Adrenal gland (tissue), 9 donors: ENCODE measurements at regions not wholly inside any gene's neighbourhood (a gene's known extent, or its start where the extent isn't known, plus 50 kb on each side); places are given as distances from the start of the nearest gene placed in this dataset.

Experiments used
- DNase-seq, 7 donors: peaks; one replicate each; pipeline ENCODE4 v3.0.0-alpha.2; 2019 to 2020
- H3K27ac ChIP-seq, 5 donors: fragments of 200-600 bp; sonication (generic) in 4 of 5; 1 replicate in 3 of 5; 2 replicates in 2 of 5; pipeline versions ENCODE4 v1.5.1 to v1.8.0; 2016 to 2020; ENCODE audit warnings: mild to moderate bottlenecking in 1 of 5
- H3K27me3 ChIP-seq: fragments of 200-600 bp; 2 replicates; pipeline ENCODE4 v1.8.0; 2021
- H3K36me3 ChIP-seq, 2 donors: fragments of 200-600 bp; replicated peaks in 1 of 2; 1 replicate in 1 of 2; 2 replicates in 1 of 2; pipeline versions ENCODE4 v1.5.1 to v1.8.0; 2018 to 2022
- H3K4me1 ChIP-seq, 2 donors: fragments of 200-600 bp; replicated peaks in 1 of 2; 1 replicate in 1 of 2; 2 replicates in 1 of 2; pipeline versions ENCODE4 v1.5.1 to v1.8.0; 2018 to 2021
- H3K4me3 ChIP-seq, 4 donors: fragments of 200-600 bp; sonication (generic) in 3 of 4; one replicate each; pipeline ENCODE4 v1.5.1; 2016 to 2018
- H3K9me3 ChIP-seq, 3 donors: fragments of 200-600 bp; sonication (generic) in 1 of 3; replicated peaks in 1 of 3; 1 replicate in 2 of 3; 2 replicates in 1 of 3; pipeline versions ENCODE4 v1.5.1 to v1.8.0; 2016 to 2021
- CTCF ChIP-seq, 6 experiments: fragments of 450-650 bp in 4 of 6; fragments of 200-600 bp in 2 of 6; sonication (generic) in 1 of 6; IDR thresholded peaks; 1 replicate in 5 of 6; 2 replicates in 1 of 6; pipeline versions ENCODE4 v1.5.1 to v1.8.0; 2016 to 2021; ENCODE audit warnings: antibody characterized with exemption in 6 of 6, mild to moderate bottlenecking in 2 of 6, moderate library complexity in 1 of 6
- POLR2A ChIP-seq, 2 donors: fragments of 450-650 bp; IDR thresholded peaks; one replicate each; pipeline ENCODE4 v1.6.1; 2017; ENCODE audit warnings: antibody characterized with exemption in 2 of 2, mild to moderate bottlenecking in 2 of 2, moderate library complexity in 1 of 2
- WGBS, 4 donors: extraction: QIAGEN DNeasy Blood & Tissue Kit in 2 of 4; methylation state at CpG; one replicate each; pipeline versions ENCODE4 v1.1.5 to v1.1.7; 2013 to 2017; 5-methylcytosine and 5-hydroxymethylcytosine counted together
- intact Hi-C, 2 donors: fragments of 100-400 bp; cut with DNase I; formaldehyde crosslinking; loops; one replicate each; pipeline versions ENCODE4 v1.14.1 to v1.15.0; 2022 to 2023
- donor health status: healthy with polysubstance abuse.
- donor health status: Bipolar disorder and iron deficiency.
- donor health status: DM: yes; HTN: yes; CAD: no.
- donor health status: DM: no; HTN: no; CAD: no.
- donor health status: DM: no; HTN: no; CAD: no.

- no peak for TF ChIP-seq CTCF (IDR thresholded peaks at IDR 0.05)
- TF ChIP-seq POLR2A (IDR thresholded peaks at IDR 0.05): no peak
- Histone ChIP-seq H3K4me3 (no peak overlapping the region), H3K36me3 (no peaks in the 10 kb centered on the region), H3K27ac (no peak overlapping the region), H3K27me3 (no peaks in the 10 kb centered on the region), H3K9me3 (no peaks in the 10 kb centered on the region), H3K4me1 (no peaks in the 10 kb centered on the region)
- DNase-seq: no peak
- 57 to 73% (median 66%) methylated on average over 3 of the region's 3 CpGs for WGBS, 4 donors
- intact Hi-C loops: no loop called here
Measured at GRCh38 chr15:31802761-31803160, 227.6 kb upstream of the CHRNA7 start.

- no peak overlapping the region for H3K4me3 ChIP-seq
- no peaks in the 10 kb centered on the region for H3K4me1 ChIP-seq
- no peaks in the 10 kb centered on the region for H3K9me3 ChIP-seq
- no peaks in the 10 kb centered on the region for H3K27me3 ChIP-seq
- peak in 1 of 7 donors; percentile 45 for DNase-seq
- TF ChIP-seq POLR2A (IDR thresholded peaks at IDR 0.05) (no peak), CTCF (IDR thresholded peaks at IDR 0.05) (no peak)
- intact Hi-C loops: no loop called here
- no peaks in the 10 kb centered on the region for H3K36me3 ChIP-seq
- WGBS, 4 donors: 44 to 67% (median 62%) methylated on average over 3 of the region's 3 CpGs
- no peak overlapping the region for H3K27ac ChIP-seq
Measured at GRCh38 chr15:31803388-31803884, 226.9 kb upstream of the CHRNA7 start.

- intact Hi-C loops: loop anchor here in 1 of 2 donors (2.0 kb wide), 1 partner anchor 16 kb away; no protein-coding TSS in a partner anchor
- Histone ChIP-seq H3K4me3 (no peak overlapping the region), H3K4me1 (no peaks in the 10 kb centered on the region), H3K27me3 (no peaks in the 10 kb centered on the region), H3K9me3 (no peaks in the 10 kb centered on the region), H3K27ac (no peak overlapping the region), H3K36me3 (no peaks in the 10 kb centered on the region)
- 74 to 90% (median 80%) methylated on average over 5 of the region's 5 CpGs for WGBS, 4 donors
- DNase-seq: no peak
- no peak for TF ChIP-seq POLR2A (IDR thresholded peaks at IDR 0.05)
- no peak for TF ChIP-seq CTCF (IDR thresholded peaks at IDR 0.05)
Measured at GRCh38 chr15:31805090-31805662, 225.1 kb upstream of the CHRNA7 start.

GRCh38 chr15:31806106-31806505, 224.2 kb upstream of the CHRNA7 start:
- no peaks in the 10 kb centered on the region for H3K27me3 ChIP-seq
- H3K4me1 ChIP-seq: no peaks in the 10 kb centered on the region
- intact Hi-C loops: no loop called here
- no peaks in the 10 kb centered on the region for H3K36me3 ChIP-seq
- no peak overlapping the region for H3K27ac ChIP-seq
- H3K4me3 ChIP-seq: no peak overlapping the region
- TF ChIP-seq POLR2A (IDR thresholded peaks at IDR 0.05) (no peak), CTCF (IDR thresholded peaks at IDR 0.05) (no peak)
- H3K9me3 ChIP-seq: no peaks in the 10 kb centered on the region
- no peak for DNase-seq
